GM10266 (cell line): ENCODE measurements at regions not wholly inside any gene's neighbourhood (a gene's known extent, or its start where the extent isn't known, plus 50 kb on each side); places are given as distances from the start of the nearest gene placed in this dataset.
A peak's percentile ranks its signal among the peaks of the same experiment; 100 is the strongest.

Experiments
- DNase-seq: peaks from one replicate; pipeline ENCODE4 v3.0.0; 2012; ENCODE audit errors: extremely low spot score
- CTCF ChIP-seq: IDR thresholded peaks from 2 replicates; pipeline ENCODE4 v1.5.1; 2012; ENCODE audit warnings: mild to moderate bottlenecking, low read depth; ENCODE audit not compliant: control insufficient read depth, insufficient read depth; ENCODE audit errors: missing control alignments

- TF ChIP-seq CTCF: no peak
- no peak for DNase-seq
Measured at GRCh38 chr6:139468178-139468819, 93.9 kb upstream of the CITED2 start.

GRCh38 chr6:139457476-139457875 lies 83.0 kb upstream of the CITED2 start:
- TF ChIP-seq CTCF: no peak
- no peak for DNase-seq

- TF ChIP-seq CTCF: no peak
- no peak for DNase-seq
Measured at GRCh38 chr6:139452148-139452876, 77.9 kb upstream of the CITED2 start.

- TF ChIP-seq CTCF: no peak
- DNase-seq: no peak
Measured at GRCh38 chr6:139449611-139450000, 75.2 kb upstream of the CITED2 start.

GRCh38 chr6:139448998-139449610 lies 74.7 kb upstream of the CITED2 start:
- TF ChIP-seq CTCF: no peak
- no peak for DNase-seq

- no peak for TF ChIP-seq CTCF
- peak; percentile 38 for DNase-seq
Measured at GRCh38 chr6:139448051-139448649, 73.7 kb upstream of the CITED2 start.

GRCh38 chr6:139447656-139447975 lies 73.2 kb upstream of the CITED2 start:
- no peak for DNase-seq
- TF ChIP-seq CTCF: no peak
